H1 (cell line): ENCODE measurements at regions not wholly inside any gene's neighbourhood (a gene's known extent, or its start where the extent isn't known, plus 50 kb on each side); places are given as distances from the start of the nearest gene placed in this dataset.

Experiments
- CTCF ChIA-PET: fragments of 300-600 bp; sonication (Branson Sonifier 250); formaldehyde crosslinking; loops from one replicate; lab custom pipeline; 2021; ENCODE audit not compliant: partially characterized antibody; lab: Charles Lee
- POLR2A ChIA-PET: fragments of 300-600 bp; sonication (Branson Sonifier 250); formaldehyde crosslinking; loops from one replicate; lab custom pipeline; 2021; ENCODE audit warnings: inconsistent platforms; ENCODE audit not compliant: partially characterized antibody; lab: Charles Lee
- DNase-seq, 2 experiments: peaks; one replicate each; pipeline versions ENCODE4 v3.0.0 to v3.0.0-alpha.2; 2010 to 2022; ENCODE audit warnings: low spot score in 2 of 2, low read depth in 1 of 2, mixed read lengths in 1 of 2
- FAIRE-seq: peaks from 2 replicates; lab custom pipeline; 2011; peaks lifted over from hg19 to GRCh38; lab: Jason Lieb, UNC
- H2AFZ ChIP-seq: 2 replicates; pipeline ENCODE4 v1.8.1; 2012; ENCODE audit warnings: low read length, inconsistent platforms
- H2AK5ac ChIP-seq: 2 replicates; pipeline ENCODE4 v1.6.1; 2013; ENCODE audit warnings: low read depth, low read length
- H2BK120ac ChIP-seq: replicated peaks from 2 replicates; pipeline ENCODE3; 2013; ENCODE audit warnings: low read depth, low read length, inconsistent platforms
- H2BK12ac ChIP-seq: 2 replicates; pipeline ENCODE4 v1.6.1; 2013; ENCODE audit warnings: low read depth, low read length
- H2BK15ac ChIP-seq: 2 replicates; pipeline ENCODE4 v1.6.1; 2013; ENCODE audit warnings: low read length
- H2BK20ac ChIP-seq: 2 replicates; pipeline ENCODE4 v1.6.1; 2013; ENCODE audit warnings: low read length
- H2BK5ac ChIP-seq: 2 replicates; pipeline ENCODE4 v1.6.1; 2013; ENCODE audit warnings: low read depth, low read length
- H3K14ac ChIP-seq: 2 replicates; pipeline ENCODE4 v1.6.1; 2013; ENCODE audit warnings: inconsistent platforms; ENCODE audit not compliant: insufficient read length
- H3K18ac ChIP-seq: 2 replicates; pipeline ENCODE4 v1.6.1; 2013; ENCODE audit warnings: low read length; ENCODE audit errors: extremely low read depth
- H3K23ac ChIP-seq: 2 replicates; pipeline ENCODE4 v1.6.1; 2013; ENCODE audit warnings: inconsistent platforms; ENCODE audit not compliant: insufficient read length
- H3K23me2 ChIP-seq: 2 replicates; pipeline ENCODE4 v1.6.1; 2013; ENCODE audit warnings: low read depth, low read length
- H3K27ac ChIP-seq: 2 replicates; pipeline ENCODE4 v1.6.1; 2011; ENCODE audit warnings: low read depth, low read length, inconsistent platforms
- H3K27me3 ChIP-seq, 4 experiments: replicated peaks in 1 of 4; 1 replicate in 1 of 4; 2 replicates in 3 of 4; pipeline versions ENCODE4 v1.6.1 to v1.8.1; 2011 to 2013; ENCODE audit warnings: low read length in 3 of 4, mild to moderate bottlenecking in 3 of 4, inconsistent platforms in 2 of 4, mixed read lengths in 2 of 4, moderate library complexity in 1 of 4; ENCODE audit not compliant: control insufficient read depth in 3 of 4, insufficient read depth in 3 of 4; ENCODE audit errors: extremely low read depth in 1 of 4
- H3K36me3 ChIP-seq, 4 experiments: 2 replicates each; pipeline versions ENCODE4 v1.6.1 to v1.8.1; 2011 to 2013; ENCODE audit warnings: mild to moderate bottlenecking in 4 of 4, low read length in 3 of 4, moderate library complexity in 2 of 4, control low read depth in 1 of 4, inconsistent platforms in 1 of 4; ENCODE audit not compliant: insufficient read depth in 4 of 4, control insufficient read depth in 2 of 4
- H3K4ac ChIP-seq: replicated peaks from 2 replicates; pipeline ENCODE3; 2013; ENCODE audit warnings: low read length, low read depth, mixed read lengths, inconsistent platforms; ENCODE audit not compliant: insufficient read length
- H3K4me1 ChIP-seq, 4 experiments: replicated peaks in 1 of 4; 1 replicate in 1 of 4; 2 replicates in 3 of 4; pipeline versions ENCODE4 v1.6.1 to v1.8.1; 2011 to 2013; ENCODE audit warnings: low read length in 3 of 4, inconsistent platforms in 2 of 4, mixed read lengths in 1 of 4; ENCODE audit not compliant: insufficient read depth in 4 of 4, control insufficient read depth in 3 of 4
- H3K4me2 ChIP-seq, 2 experiments: 2 replicates each; pipeline versions ENCODE4 v1.6.1 to v1.8.1; 2011 to 2013; ENCODE audit warnings: low read depth in 2 of 2, low read length in 2 of 2, control low read depth in 1 of 2, inconsistent platforms in 1 of 2, mild to moderate bottlenecking in 1 of 2; ENCODE audit not compliant: insufficient read depth in 1 of 2
- H3K4me3 ChIP-seq, 4 experiments: fragments of 200-600, 300-600 bp in 1 of 4; sonication (generic), shearing (Covaris generic), sonication (Bioruptor Twin) in 1 of 4; 2 replicates each; pipeline versions ENCODE4 v1.5.1 to v1.8.1; 2011 to 2016; ENCODE audit warnings: low read length in 4 of 4, low read depth in 3 of 4, control low read depth in 2 of 4, inconsistent platforms in 2 of 4, mild to moderate bottlenecking in 2 of 4, mixed read lengths in 1 of 4, moderate library complexity in 1 of 4; ENCODE audit not compliant: insufficient read depth in 2 of 4; ENCODE audit errors: extremely low read depth in 1 of 4
- H3K56ac ChIP-seq: replicated peaks from 2 replicates; pipeline ENCODE3; 2013; ENCODE audit warnings: low read depth, mild to moderate bottlenecking, mixed read lengths, low read length, inconsistent platforms; ENCODE audit not compliant: insufficient read length
- H3K79me1 ChIP-seq: 2 replicates; pipeline ENCODE4 v1.6.1; 2013; ENCODE audit warnings: low read depth, low read length, control low read depth
- H3K79me2 ChIP-seq, 2 experiments: 2 replicates each; pipeline versions ENCODE4 v1.6.1 to v1.8.1; 2012 to 2013; ENCODE audit warnings: low read length in 2 of 2, mild to moderate bottlenecking in 2 of 2, inconsistent platforms in 1 of 2; ENCODE audit not compliant: insufficient read depth in 2 of 2, control insufficient read depth in 1 of 2
- H3K9ac ChIP-seq, 4 experiments: replicated peaks in 1 of 4; 1 replicate in 1 of 4; 2 replicates in 3 of 4; pipeline versions ENCODE4 v1.6.1 to v1.8.1; 2011 to 2013; ENCODE audit warnings: low read depth in 3 of 4, low read length in 3 of 4, control low read depth in 2 of 4, mild to moderate bottlenecking in 2 of 4, moderate library complexity in 2 of 4, inconsistent platforms in 1 of 4; ENCODE audit errors: extremely low read depth in 1 of 4
- H3K9me3 ChIP-seq, 2 experiments: 2 replicates each; pipeline versions ENCODE4 v1.6.1 to v1.8.1; 2012 to 2013; ENCODE audit warnings: mild to moderate bottlenecking in 2 of 2, moderate library complexity in 2 of 2, control low read depth in 1 of 2, inconsistent platforms in 1 of 2, low read depth in 1 of 2, low read length in 1 of 2, mixed read lengths in 1 of 2; ENCODE audit not compliant: insufficient read depth in 2 of 2
- H4K20me1 ChIP-seq, 2 experiments: replicated peaks in 1 of 2; 2 replicates each; pipeline versions ENCODE3 to v1.8.1; 2011 to 2013; ENCODE audit warnings: inconsistent platforms in 2 of 2, low read length in 2 of 2, mild to moderate bottlenecking in 1 of 2; ENCODE audit not compliant: insufficient read depth in 2 of 2, control insufficient read depth in 1 of 2
- H4K5ac ChIP-seq: 2 replicates; pipeline ENCODE4 v1.6.1; 2013; ENCODE audit warnings: low read length, low read depth, mixed read lengths, inconsistent platforms; ENCODE audit not compliant: insufficient read length
- H4K8ac ChIP-seq: 2 replicates; pipeline ENCODE4 v1.8.0; 2013; ENCODE audit warnings: mild to moderate bottlenecking, moderate library complexity, low read length, inconsistent platforms; ENCODE audit not compliant: insufficient read depth; ENCODE audit errors: extremely low read depth
- H4K91ac ChIP-seq: replicated peaks from 2 replicates; pipeline ENCODE3; 2013; ENCODE audit warnings: low read length, mixed read lengths, inconsistent platforms; ENCODE audit not compliant: insufficient read length
- MAFK ChIP-seq: IDR thresholded peaks from 2 replicates; pipeline ENCODE4 v1.6.1; 2012; ENCODE audit warnings: low read depth, mild to moderate bottlenecking, improper control_type of control experiment, low read length
- POU5F1 ChIP-seq: IDR thresholded peaks from 2 replicates; pipeline ENCODE4 v1.6.1; 2011; ENCODE audit warnings: low read depth, mild to moderate bottlenecking, low read length, moderate library complexity
- WGBS, 2 experiments: shearing (Covaris generic) in 1 of 2; methylation state at CpG; one replicate each; pipeline versions ENCODE4 v1.1.6 to v1.1.7; 2013 to 2015; ENCODE audit warnings: low lambda C conversion rate in 2 of 2, mixed read lengths in 2 of 2, inconsistent platforms in 1 of 2, low coverage in 1 of 2, missing lambda C conversion rate in 1 of 2; ENCODE audit not compliant: insufficient replicate concordance in 2 of 2, insufficient coverage in 1 of 2, insufficient read length in 1 of 2; ENCODE audit errors: extremely low coverage in 1 of 2, missing lambda C conversion rate in 1 of 2; 5-methylcytosine and 5-hydroxymethylcytosine counted together

DNA sequence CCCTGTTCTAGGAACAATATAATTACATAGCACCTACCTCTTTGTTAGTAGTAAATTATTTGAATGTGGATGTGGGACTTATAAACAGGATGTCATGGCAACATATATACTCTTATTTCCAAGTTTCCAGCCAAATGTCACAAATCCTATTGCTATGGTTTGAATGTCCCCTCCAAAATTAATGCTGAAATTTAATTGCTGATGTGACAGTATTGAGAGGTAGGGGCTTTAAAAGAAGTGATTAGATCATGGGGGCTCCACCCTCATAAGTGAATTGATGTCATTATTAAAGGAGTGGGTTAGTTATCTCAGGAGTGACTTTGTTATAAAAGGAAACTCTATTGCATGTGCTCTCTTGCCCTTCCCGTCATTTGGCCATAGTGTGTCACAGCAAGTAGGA lies 164.2 kb upstream of the ATF7IP start:
- Histone ChIP-seq H3K4ac (no peak overlapping the region), H4K20me1 (no peaks in the 10 kb centered on the region), H3K9ac (no peak overlapping the region), H3K4me1 (no peaks in the 10 kb centered on the region), H2AFZ (no peak overlapping the region), H3K23me2 (no peaks in the 10 kb centered on the region), H2BK12ac (no peak overlapping the region), H3K27ac (no peak overlapping the region), H3K4me3 (no peak overlapping the region), H3K56ac (no peak overlapping the region), H2BK120ac (no peak overlapping the region), H4K8ac (no peak overlapping the region), H3K18ac (no peak overlapping the region), H2AK5ac (no peak overlapping the region), H2BK15ac (no peak overlapping the region), H3K36me3 (no peaks in the 10 kb centered on the region), H3K23ac (no peak overlapping the region), H3K27me3 (no peaks in the 10 kb centered on the region), H2BK20ac (no peak overlapping the region), H3K14ac (no peak overlapping the region), H3K9me3 (no peaks in the 10 kb centered on the region), H3K79me2 (no peaks in the 10 kb centered on the region), H3K4me2 (no peak overlapping the region), H4K5ac (no peak overlapping the region), H3K79me1 (no peaks in the 10 kb centered on the region), H4K91ac (no peak overlapping the region), H2BK5ac (no peak overlapping the region)
- FAIRE-seq (no peak), DNase-seq (no peak)
- TF ChIP-seq POU5F1 (no peak), MAFK (peak; percentile 53; the same call in 1 of the 2 replicates)
- ChIA-PET CTCF (no interaction called here), POLR2A (no interaction called here)
- 95% methylated on average over 1 of the region's 1 CpG; no CpG with 5 or more reads in 1 of the 2 experiments for WGBS, 2 experiments
